Testis (tissue), 2 donors: ENCODE measurements at regions not wholly inside any gene's neighbourhood (a gene's known extent, or its start where the extent isn't known, plus 50 kb on each side); places are given as distances from the start of the nearest gene placed in this dataset.

Source experiments
- DNase-seq: peaks from one replicate; pipeline ENCODE4 v3.0.0-alpha.2; 2019
- H3K27ac ChIP-seq, 2 donors: fragments of 200-600 bp; sonication (generic); one replicate each; pipeline ENCODE4 v1.5.1; 2019
- H3K27me3 ChIP-seq: fragments of 200-600 bp; sonication (generic); one replicate; pipeline ENCODE4 v1.5.1; 2019
- H3K36me3 ChIP-seq: fragments of 200-600 bp; sonication (generic); one replicate; pipeline ENCODE4 v1.5.1; 2017; ENCODE audit warnings: low read depth; ENCODE audit errors: missing control alignments
- H3K4me1 ChIP-seq: fragments of 200-600 bp; sonication (generic); one replicate; pipeline ENCODE4 v1.5.1; 2019
- H3K4me3 ChIP-seq, 2 donors: fragments of 200-600 bp; sonication (generic); one replicate each; pipeline ENCODE4 v1.5.1; 2017 to 2019
- H3K9me3 ChIP-seq: fragments of 200-600 bp; sonication (generic); one replicate; pipeline ENCODE4 v1.5.1; 2017
- POLR2A ChIP-seq: fragments of 450-650 bp; IDR thresholded peaks from one replicate; pipeline ENCODE4 v1.6.1; 2017; ENCODE audit warnings: antibody characterized with exemption, mild to moderate bottlenecking, moderate library complexity
- WGBS, 2 donors: methylation state at CpG; one replicate each; pipeline ENCODE4 v1.1.5; 2018; 5-methylcytosine and 5-hydroxymethylcytosine counted together
- intact Hi-C: fragments of 100-400 bp; cut with DNase I; formaldehyde crosslinking; loops from one replicate; pipeline ENCODE4 v1.15.1; 2023; ENCODE audit warnings: low total_unique reads
- TF ChIP-seq, protein P1 (sequence below), 3 experiments: fragments of 450-650 bp in 2 of 3; fragments of 200-600 bp in 1 of 3; sonication (generic) in 1 of 3; IDR thresholded peaks; one replicate each; pipeline ENCODE4 v1.5.1; 2016 to 2019; ENCODE audit warnings: antibody characterized with exemption in 3 of 3, mild to moderate bottlenecking in 2 of 3, moderate library complexity in 1 of 3

DNA sequence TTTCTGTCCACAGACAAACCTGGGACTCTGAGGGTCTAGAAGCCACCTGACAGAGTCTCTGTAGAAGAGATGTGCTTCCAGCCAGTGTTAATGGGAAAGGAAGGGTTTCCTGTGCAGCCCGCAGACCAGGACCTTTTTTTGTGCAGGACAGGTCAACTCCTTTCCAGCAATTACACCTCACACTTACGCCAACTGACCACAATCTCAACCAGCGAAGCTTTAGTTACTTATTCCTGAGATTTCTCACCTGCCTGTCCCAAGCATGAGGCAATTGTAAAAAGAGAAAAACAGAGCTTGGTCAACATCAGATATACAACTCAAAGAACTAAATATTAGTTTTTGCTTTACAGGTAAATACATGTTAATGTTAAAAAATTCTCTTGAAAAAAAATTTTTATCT is 393.8 kb upstream of the ID4 start:
- no peak for DNase-seq
- 87 to 95% methylated on average over 3 of the region's 3 CpGs for WGBS, 2 donors
- no peak overlapping the region for H3K4me3 ChIP-seq
- H3K27ac ChIP-seq = no peak overlapping the region
- TF ChIP-seq, protein P1, sequence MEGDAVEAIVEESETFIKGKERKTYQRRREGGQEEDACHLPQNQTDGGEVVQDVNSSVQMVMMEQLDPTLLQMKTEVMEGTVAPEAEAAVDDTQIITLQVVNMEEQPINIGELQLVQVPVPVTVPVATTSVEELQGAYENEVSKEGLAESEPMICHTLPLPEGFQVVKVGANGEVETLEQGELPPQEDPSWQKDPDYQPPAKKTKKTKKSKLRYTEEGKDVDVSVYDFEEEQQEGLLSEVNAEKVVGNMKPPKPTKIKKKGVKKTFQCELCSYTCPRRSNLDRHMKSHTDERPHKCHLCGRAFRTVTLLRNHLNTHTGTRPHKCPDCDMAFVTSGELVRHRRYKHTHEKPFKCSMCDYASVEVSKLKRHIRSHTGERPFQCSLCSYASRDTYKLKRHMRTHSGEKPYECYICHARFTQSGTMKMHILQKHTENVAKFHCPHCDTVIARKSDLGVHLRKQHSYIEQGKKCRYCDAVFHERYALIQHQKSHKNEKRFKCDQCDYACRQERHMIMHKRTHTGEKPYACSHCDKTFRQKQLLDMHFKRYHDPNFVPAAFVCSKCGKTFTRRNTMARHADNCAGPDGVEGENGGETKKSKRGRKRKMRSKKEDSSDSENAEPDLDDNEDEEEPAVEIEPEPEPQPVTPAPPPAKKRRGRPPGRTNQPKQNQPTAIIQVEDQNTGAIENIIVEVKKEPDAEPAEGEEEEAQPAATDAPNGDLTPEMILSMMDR (IDR thresholded peaks at IDR 0.05) = no peak
- TF ChIP-seq POLR2A = no peak
- H3K9me3 ChIP-seq = no peaks in the 10 kb centered on the region
- intact Hi-C loops = no loop called here
- no peaks in the 10 kb centered on the region for H3K36me3 ChIP-seq
- H3K27me3 ChIP-seq = no peaks in the 10 kb centered on the region
- H3K4me1 ChIP-seq = no peaks in the 10 kb centered on the region

DNA sequence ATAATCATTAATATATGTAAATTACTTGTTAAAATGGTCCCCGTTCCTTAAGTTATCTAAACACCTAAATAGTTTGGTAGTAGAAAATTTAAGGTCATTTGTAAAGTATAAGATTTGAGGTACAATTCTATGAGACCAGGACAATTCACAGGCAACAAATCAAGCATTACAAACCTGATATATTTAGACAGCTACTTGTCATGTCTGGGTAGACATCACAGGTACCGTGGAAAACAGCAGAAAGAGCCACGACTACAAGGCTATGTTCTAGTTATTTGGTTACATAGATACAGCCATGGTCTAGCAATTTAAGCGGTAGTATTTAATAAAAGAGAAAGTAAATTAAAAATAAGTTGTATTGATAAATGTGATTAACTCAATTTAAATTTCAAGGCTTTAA is 393.1 kb upstream of the ID4 start:
- Histone ChIP-seq H3K27me3 (no peaks in the 10 kb centered on the region), H3K27ac (no peak overlapping the region), H3K4me1 (no peaks in the 10 kb centered on the region), H3K4me3 (no peak overlapping the region), H3K36me3 (no peaks in the 10 kb centered on the region), H3K9me3 (no peaks in the 10 kb centered on the region)
- TF ChIP-seq, protein P1 (IDR thresholded peaks at IDR 0.05) = no peak
- no peak for TF ChIP-seq POLR2A
- intact Hi-C loops = no loop called here
- 77 to 83% methylated on average over 4 of the region's 4 CpGs for WGBS, 2 donors
- DNase-seq = no peak

- WGBS, 2 donors = 83 to 85% methylated on average over 1 of the region's 1 CpG
- intact Hi-C loops = no loop called here
Observed at GRCh38 chr6:19444481-19444880, 392.7 kb upstream of the ID4 start.

GRCh38 chr6:19446570-19446969 is 390.6 kb upstream of the ID4 start:
- no peak for DNase-seq
- Histone ChIP-seq H3K27me3 (no peaks in the 10 kb centered on the region), H3K27ac (no peak overlapping the region), H3K36me3 (no peaks in the 10 kb centered on the region), H3K4me1 (no peaks in the 10 kb centered on the region), H3K9me3 (no peaks in the 10 kb centered on the region), H3K4me3 (no peak overlapping the region)
- 96% methylated on average over 3 of the region's 3 CpGs for WGBS, 2 donors
- TF ChIP-seq, protein P1 (IDR thresholded peaks at IDR 0.05) = no peak
- no peak for TF ChIP-seq POLR2A
- intact Hi-C loops = no loop called here

More at GRCh38 chr6:19444481-19444880, 392.7 kb upstream of the ID4 start:
- no peak overlapping the region for H3K27ac ChIP-seq
- H3K4me1 ChIP-seq = no peaks in the 10 kb centered on the region
- TF ChIP-seq POLR2A = no peak
- TF ChIP-seq, protein P1 (IDR thresholded peaks at IDR 0.05) = no peak
- no peak for DNase-seq
- H3K9me3 ChIP-seq = no peaks in the 10 kb centered on the region
- H3K27me3 ChIP-seq = no peaks in the 10 kb centered on the region
- H3K4me3 ChIP-seq = no peak overlapping the region
- H3K36me3 ChIP-seq = no peaks in the 10 kb centered on the region

DNA sequence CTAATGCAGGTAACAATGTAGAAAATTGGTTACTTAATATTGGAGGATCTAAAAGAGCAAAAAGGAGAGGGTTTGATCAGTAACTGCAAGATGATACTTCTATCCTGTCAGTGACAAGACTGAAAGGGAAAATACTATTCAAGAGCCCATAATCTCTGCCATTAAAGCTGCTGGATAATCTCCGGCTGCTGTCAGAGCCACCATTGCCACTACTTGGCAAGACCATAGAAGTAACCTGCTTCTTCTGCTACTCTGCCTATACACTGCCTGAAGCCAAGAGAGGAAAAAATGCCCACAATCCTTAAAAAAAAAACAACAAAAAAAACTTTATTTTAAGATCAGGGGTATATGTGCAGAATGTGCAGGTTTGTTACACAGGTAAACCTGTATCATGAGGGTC is 386.5 kb upstream of the ID4 start:
- intact Hi-C loops = no loop called here
- Histone ChIP-seq H3K27ac (no peak overlapping the region), H3K4me1 (no peaks in the 10 kb centered on the region), H3K9me3 (no peaks in the 10 kb centered on the region), H3K4me3 (no peak overlapping the region), H3K36me3 (no peaks in the 10 kb centered on the region), H3K27me3 (no peaks in the 10 kb centered on the region)
- TF ChIP-seq POLR2A = no peak
- TF ChIP-seq, protein P1 (IDR thresholded peaks at IDR 0.05) = no peak
- WGBS, 2 donors = 88 to 91% methylated on average over 1 of the region's 1 CpG
- no peak for DNase-seq
